HG03378 (cell line): ENCODE measurements at regions not wholly inside any gene's neighbourhood (a gene's known extent, or its start where the extent isn't known, plus 50 kb on each side); places are given as distances from the start of the nearest gene placed in this dataset.

Experiments
- ATAC-seq: cut with Tn5 transposase; IDR thresholded peaks from one replicate; pipeline ENCODE4 v1.9.1; 2021; ENCODE audit warnings: mild to moderate bottlenecking, moderate library complexity; ENCODE audit not compliant: unreplicated experiment

DNA sequence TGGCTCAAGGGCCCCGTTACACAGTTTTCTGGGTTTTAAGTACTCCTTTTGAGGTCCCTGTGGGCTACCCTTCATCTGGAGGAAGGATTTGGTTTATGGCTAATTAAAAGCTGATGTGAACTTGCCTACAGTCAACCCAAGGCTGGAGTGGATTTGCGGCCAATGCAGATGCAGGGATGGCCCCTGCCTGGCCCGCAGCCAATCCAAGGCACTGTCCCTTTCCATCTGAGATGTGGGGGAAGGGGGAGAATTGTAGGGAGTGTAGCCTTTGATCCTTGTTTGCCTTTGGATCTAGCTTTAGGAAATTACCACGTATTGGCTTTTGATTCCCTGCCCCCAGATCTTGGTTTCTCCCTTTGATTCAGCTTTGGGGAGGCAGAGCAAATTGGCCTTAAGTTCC is 128.0 kb upstream of the GGTLC1 start:
- ATAC-seq, result no peak

DNA sequence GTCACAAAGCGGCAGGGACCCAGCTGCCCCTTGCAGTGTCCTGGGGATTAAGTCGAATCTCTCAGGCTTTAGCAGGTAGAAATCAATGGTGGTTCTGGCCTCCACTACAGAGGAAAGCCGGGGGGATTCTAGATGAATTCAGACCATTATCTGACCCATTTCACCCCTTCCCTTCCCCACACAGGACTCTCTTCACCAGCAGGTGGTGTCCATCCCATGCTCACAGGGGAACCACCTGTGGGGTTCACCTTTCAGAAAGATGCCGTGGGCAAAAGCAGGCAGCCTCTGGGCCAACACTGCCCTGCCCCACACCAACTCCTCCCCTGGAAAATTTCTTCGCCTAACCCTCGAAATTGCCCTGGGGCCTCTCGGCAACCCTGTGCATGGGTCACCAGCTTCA is 123.8 kb upstream of the GGTLC1 start:
- ATAC-seq, result no peak

DNA sequence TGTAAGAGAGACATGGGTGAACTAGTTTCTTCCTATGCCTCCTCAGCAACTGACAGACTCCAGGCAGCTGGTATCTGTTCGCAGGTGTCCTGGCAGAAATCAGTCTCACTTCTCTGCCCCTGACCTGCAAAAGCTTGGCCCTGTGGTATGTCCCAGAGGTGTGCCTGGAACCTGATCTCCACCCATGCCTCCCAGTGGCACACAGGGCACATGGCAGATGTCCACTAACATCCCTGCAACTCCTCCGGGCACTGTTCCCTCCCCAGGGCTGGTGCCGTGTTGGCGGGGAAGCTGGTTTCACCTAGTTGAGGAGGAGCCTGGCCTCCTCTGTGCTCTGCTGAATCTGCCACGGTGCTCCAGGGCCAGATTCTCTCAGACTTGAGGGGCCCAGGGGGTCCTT is 123.3 kb upstream of the GGTLC1 start:
- no peak for ATAC-seq

GRCh38 chr20:24109537-24109936 is 121.0 kb upstream of the GGTLC1 start:
- no peak for ATAC-seq

GRCh38 chr20:24109008-24109407 is 120.4 kb upstream of the GGTLC1 start:
- no peak for ATAC-seq

GRCh38 chr20:24108581-24108980 is 120.0 kb upstream of the GGTLC1 start:
- ATAC-seq, result no peak

DNA sequence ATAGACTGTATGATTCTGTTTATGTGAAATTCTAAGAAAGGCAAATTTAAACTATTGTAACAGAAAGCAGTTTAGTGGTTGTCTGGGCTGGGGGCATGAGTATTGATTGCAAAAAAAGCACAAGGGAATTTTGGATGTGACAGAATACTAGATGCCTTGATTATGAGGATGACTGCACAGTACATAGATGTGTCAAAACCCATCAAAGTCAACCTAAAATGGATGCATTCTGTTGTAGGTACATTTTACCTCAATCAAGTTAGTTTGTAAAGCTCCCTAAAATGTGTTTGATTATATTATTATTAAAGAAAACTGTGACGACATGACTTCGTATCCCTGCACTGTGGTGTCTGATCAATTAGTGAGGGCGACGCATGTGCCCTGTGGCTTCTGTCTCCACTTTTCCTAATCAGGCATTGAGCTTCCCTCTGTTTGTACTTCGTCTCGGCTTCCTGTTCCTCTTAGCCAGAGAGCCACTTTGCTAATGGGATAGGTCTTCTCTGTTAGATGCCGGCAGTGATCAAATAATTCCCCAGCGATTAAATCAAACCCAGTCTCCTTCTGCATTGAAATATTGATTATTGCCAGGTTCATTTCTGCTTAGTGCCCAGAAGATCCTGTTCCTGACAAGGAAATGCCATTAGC is 118.3 kb upstream of the GGTLC1 start:
- no peak for ATAC-seq

DNA sequence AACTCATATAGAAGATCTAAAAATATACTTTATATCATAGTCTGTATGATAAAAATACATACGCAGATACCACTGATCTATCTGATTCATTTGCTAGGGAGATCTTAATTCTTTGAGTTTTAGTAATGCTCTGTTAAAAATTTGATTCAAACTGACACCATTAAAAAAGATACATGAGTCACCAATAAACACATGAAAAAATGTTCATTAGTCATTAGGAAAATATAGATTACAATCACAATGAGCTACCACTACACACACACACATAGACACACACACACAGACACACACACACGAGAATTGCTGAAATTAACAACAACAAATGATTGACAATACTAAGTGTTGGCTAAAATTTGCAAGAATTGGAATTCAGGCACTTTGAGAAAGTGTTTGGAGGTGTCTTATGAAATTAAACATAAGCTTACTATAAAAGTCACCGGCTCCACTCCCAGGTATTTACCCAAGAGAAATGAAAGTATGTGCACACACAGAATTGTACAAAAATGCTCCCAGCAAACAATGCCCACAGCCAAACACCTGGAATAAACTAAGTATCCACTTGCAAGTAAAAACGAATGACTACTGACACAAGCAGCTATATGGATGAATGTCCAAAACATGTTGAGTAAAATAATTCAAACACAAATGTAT is 117.7 kb upstream of the GGTLC1 start:
- no peak for ATAC-seq

- ATAC-seq, result no peak
These were observed 114.3 kb upstream of the GGTLC1 start for GRCh38 chr20:24102749-24103333.

GRCh38 chr20:24102290-24102689 is 113.7 kb upstream of the GGTLC1 start:
- ATAC-seq, result no peak

DNA sequence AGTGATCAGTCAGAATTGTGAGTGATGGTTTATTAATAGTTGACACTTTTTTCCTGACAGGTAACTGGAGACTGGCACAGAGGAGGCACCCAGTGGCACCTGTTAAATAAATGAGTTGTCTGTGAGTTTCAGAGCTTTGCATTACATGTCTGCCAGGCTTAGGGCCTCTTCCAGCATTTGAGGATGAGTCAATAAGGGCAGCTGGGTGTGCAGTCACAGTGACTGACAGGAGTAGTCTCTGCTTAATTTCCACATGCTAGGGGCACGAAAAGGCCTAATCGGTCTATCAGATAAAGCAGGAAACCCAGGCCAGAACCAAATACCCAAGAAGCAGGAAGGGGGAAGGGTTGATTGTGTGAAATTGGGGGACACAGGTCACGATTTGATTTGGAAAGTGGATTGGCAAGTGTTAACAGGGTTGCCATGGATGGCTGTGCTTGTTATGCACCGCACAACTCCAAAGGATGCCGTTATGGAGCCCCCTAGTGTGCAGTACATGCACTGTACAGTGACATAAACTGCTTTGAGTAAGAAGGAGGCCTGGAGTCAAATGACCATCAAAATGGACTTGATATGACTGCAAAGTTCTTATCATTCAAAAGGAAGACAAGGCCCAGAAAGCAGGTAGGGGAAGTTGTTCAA is 111.9 kb upstream of the GGTLC1 start:
- peak; percentile 72 for ATAC-seq

GRCh38 chr20:24098886-24099285 is 110.3 kb upstream of the GGTLC1 start:
- no peak for ATAC-seq

GRCh38 chr20:24097506-24098245 is 109.1 kb upstream of the GGTLC1 start:
- no peak for ATAC-seq

GRCh38 chr20:24096864-24097450 is 108.4 kb upstream of the GGTLC1 start:
- no peak for ATAC-seq

DNA sequence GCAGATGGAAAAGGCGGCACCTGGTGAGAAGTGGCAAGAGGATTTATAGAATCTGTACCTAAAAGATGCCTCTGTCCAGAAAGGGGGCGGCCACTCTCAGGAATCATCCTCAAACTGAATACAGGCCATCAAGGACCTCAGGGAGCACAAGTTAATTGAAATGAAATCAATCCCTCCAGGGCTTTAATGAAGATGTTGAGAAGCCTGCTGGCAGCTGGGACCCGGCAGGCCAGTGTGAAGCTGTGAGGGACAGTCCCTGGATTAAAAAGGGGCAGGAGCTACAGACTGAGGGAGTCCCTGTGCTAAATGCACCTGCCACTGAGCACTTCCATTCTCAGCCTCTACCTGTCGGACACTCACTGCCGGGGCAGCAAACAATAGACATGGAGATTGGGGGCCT is 107.7 kb upstream of the GGTLC1 start:
- no peak for ATAC-seq

GRCh38 chr20:24095756-24096155 is 107.2 kb upstream of the GGTLC1 start:
- no peak for ATAC-seq

- ATAC-seq, result no peak
These were observed 106.7 kb upstream of the GGTLC1 start for GRCh38 chr20:24095303-24095702.

DNA sequence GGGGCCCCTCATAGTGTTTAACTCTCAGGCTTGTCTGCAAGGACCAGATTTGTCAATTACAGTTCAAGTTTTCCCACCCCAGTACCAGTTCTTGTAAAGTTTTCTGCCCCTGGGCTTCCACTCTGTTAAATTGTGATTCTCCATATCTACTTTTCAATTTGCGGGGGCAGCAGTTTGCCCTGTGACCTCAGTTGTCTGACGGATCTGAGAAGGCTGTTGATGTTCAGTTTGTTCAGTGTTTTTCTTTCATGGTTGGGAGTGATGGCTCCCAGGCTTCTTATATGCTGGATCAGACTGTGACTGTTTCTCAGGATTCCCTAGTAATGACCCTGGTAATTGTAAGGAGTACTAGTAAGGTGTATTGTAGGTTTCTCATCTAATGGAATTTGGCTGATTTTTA is 101.0 kb upstream of the GGTLC1 start:
- no peak for ATAC-seq

GRCh38 chr20:24086121-24086520 is 97.5 kb upstream of the GGTLC1 start:
- no peak for ATAC-seq

GRCh38 chr20:24084281-24084680 is 95.7 kb upstream of the GGTLC1 start:
- ATAC-seq, result no peak

GRCh38 chr20:24081077-24081476 is 92.5 kb upstream of the GGTLC1 start:
- ATAC-seq, result no peak
